H1 (cell line): ENCODE measurements at regions not wholly inside any gene's neighbourhood (a gene's known extent, or its start where the extent isn't known, plus 50 kb on each side); places are given as distances from the start of the nearest gene placed in this dataset.
"Not testable (repeated sequence)": the region's sequence is repeated elsewhere in the genome, so short reads cannot be mapped to it uniquely, and the experiment has no call there.

ENCODE experiments used
- CTCF ChIA-PET: fragments of 300-600 bp; sonication (Branson Sonifier 250); formaldehyde crosslinking; loops from one replicate; lab custom pipeline; 2021; ENCODE audit not compliant: partially characterized antibody; lab: Charles Lee
- POLR2A ChIA-PET: fragments of 300-600 bp; sonication (Branson Sonifier 250); formaldehyde crosslinking; loops from one replicate; lab custom pipeline; 2021; ENCODE audit warnings: inconsistent platforms; ENCODE audit not compliant: partially characterized antibody; lab: Charles Lee
- DNase-seq, 2 experiments: peaks; one replicate each; pipeline versions ENCODE4 v3.0.0 to v3.0.0-alpha.2; 2010 to 2022; ENCODE audit warnings: low spot score in 2 of 2, low read depth in 1 of 2, mixed read lengths in 1 of 2
- FAIRE-seq: peaks from 2 replicates; lab custom pipeline; 2011; peaks lifted over from hg19 to GRCh38; lab: Jason Lieb, UNC
- H2AFZ ChIP-seq: 2 replicates; pipeline ENCODE4 v1.8.1; 2012; ENCODE audit warnings: low read length, inconsistent platforms
- H2AK5ac ChIP-seq: 2 replicates; pipeline ENCODE4 v1.6.1; 2013; ENCODE audit warnings: low read depth, low read length
- H2BK120ac ChIP-seq: replicated peaks from 2 replicates; pipeline ENCODE3; 2013; ENCODE audit warnings: low read depth, low read length, inconsistent platforms
- H2BK12ac ChIP-seq: 2 replicates; pipeline ENCODE4 v1.6.1; 2013; ENCODE audit warnings: low read depth, low read length
- H2BK15ac ChIP-seq: 2 replicates; pipeline ENCODE4 v1.6.1; 2013; ENCODE audit warnings: low read length
- H2BK20ac ChIP-seq: 2 replicates; pipeline ENCODE4 v1.6.1; 2013; ENCODE audit warnings: low read length
- H2BK5ac ChIP-seq: 2 replicates; pipeline ENCODE4 v1.6.1; 2013; ENCODE audit warnings: low read depth, low read length
- H3K14ac ChIP-seq: 2 replicates; pipeline ENCODE4 v1.6.1; 2013; ENCODE audit warnings: inconsistent platforms; ENCODE audit not compliant: insufficient read length
- H3K18ac ChIP-seq: 2 replicates; pipeline ENCODE4 v1.6.1; 2013; ENCODE audit warnings: low read length; ENCODE audit errors: extremely low read depth
- H3K23ac ChIP-seq: 2 replicates; pipeline ENCODE4 v1.6.1; 2013; ENCODE audit warnings: inconsistent platforms; ENCODE audit not compliant: insufficient read length
- H3K23me2 ChIP-seq: 2 replicates; pipeline ENCODE4 v1.6.1; 2013; ENCODE audit warnings: low read depth, low read length
- H3K27ac ChIP-seq: 2 replicates; pipeline ENCODE4 v1.6.1; 2011; ENCODE audit warnings: low read depth, low read length, inconsistent platforms
- H3K27me3 ChIP-seq, 4 experiments: replicated peaks in 1 of 4; 1 replicate in 1 of 4; 2 replicates in 3 of 4; pipeline versions ENCODE4 v1.6.1 to v1.8.1; 2011 to 2013; ENCODE audit warnings: low read length in 3 of 4, mild to moderate bottlenecking in 3 of 4, inconsistent platforms in 2 of 4, mixed read lengths in 2 of 4, moderate library complexity in 1 of 4; ENCODE audit not compliant: control insufficient read depth in 3 of 4, insufficient read depth in 3 of 4; ENCODE audit errors: extremely low read depth in 1 of 4
- H3K36me3 ChIP-seq, 4 experiments: 2 replicates each; pipeline versions ENCODE4 v1.6.1 to v1.8.1; 2011 to 2013; ENCODE audit warnings: mild to moderate bottlenecking in 4 of 4, low read length in 3 of 4, moderate library complexity in 2 of 4, control low read depth in 1 of 4, inconsistent platforms in 1 of 4; ENCODE audit not compliant: insufficient read depth in 4 of 4, control insufficient read depth in 2 of 4
- H3K4ac ChIP-seq: replicated peaks from 2 replicates; pipeline ENCODE3; 2013; ENCODE audit warnings: low read length, low read depth, mixed read lengths, inconsistent platforms; ENCODE audit not compliant: insufficient read length
- H3K4me1 ChIP-seq, 4 experiments: replicated peaks in 1 of 4; 1 replicate in 1 of 4; 2 replicates in 3 of 4; pipeline versions ENCODE4 v1.6.1 to v1.8.1; 2011 to 2013; ENCODE audit warnings: low read length in 3 of 4, inconsistent platforms in 2 of 4, mixed read lengths in 1 of 4; ENCODE audit not compliant: insufficient read depth in 4 of 4, control insufficient read depth in 3 of 4
- H3K4me2 ChIP-seq, 2 experiments: 2 replicates each; pipeline versions ENCODE4 v1.6.1 to v1.8.1; 2011 to 2013; ENCODE audit warnings: low read depth in 2 of 2, low read length in 2 of 2, control low read depth in 1 of 2, inconsistent platforms in 1 of 2, mild to moderate bottlenecking in 1 of 2; ENCODE audit not compliant: insufficient read depth in 1 of 2
- H3K4me3 ChIP-seq, 4 experiments: fragments of 200-600, 300-600 bp in 1 of 4; sonication (generic), shearing (Covaris generic), sonication (Bioruptor Twin) in 1 of 4; 2 replicates each; pipeline versions ENCODE4 v1.5.1 to v1.8.1; 2011 to 2016; ENCODE audit warnings: low read length in 4 of 4, low read depth in 3 of 4, control low read depth in 2 of 4, inconsistent platforms in 2 of 4, mild to moderate bottlenecking in 2 of 4, mixed read lengths in 1 of 4, moderate library complexity in 1 of 4; ENCODE audit not compliant: insufficient read depth in 2 of 4; ENCODE audit errors: extremely low read depth in 1 of 4
- H3K56ac ChIP-seq: replicated peaks from 2 replicates; pipeline ENCODE3; 2013; ENCODE audit warnings: low read depth, mild to moderate bottlenecking, mixed read lengths, low read length, inconsistent platforms; ENCODE audit not compliant: insufficient read length
- H3K79me1 ChIP-seq: 2 replicates; pipeline ENCODE4 v1.6.1; 2013; ENCODE audit warnings: low read depth, low read length, control low read depth
- H3K79me2 ChIP-seq, 2 experiments: 2 replicates each; pipeline versions ENCODE4 v1.6.1 to v1.8.1; 2012 to 2013; ENCODE audit warnings: low read length in 2 of 2, mild to moderate bottlenecking in 2 of 2, inconsistent platforms in 1 of 2; ENCODE audit not compliant: insufficient read depth in 2 of 2, control insufficient read depth in 1 of 2
- H3K9ac ChIP-seq, 4 experiments: replicated peaks in 1 of 4; 1 replicate in 1 of 4; 2 replicates in 3 of 4; pipeline versions ENCODE4 v1.6.1 to v1.8.1; 2011 to 2013; ENCODE audit warnings: low read depth in 3 of 4, low read length in 3 of 4, control low read depth in 2 of 4, mild to moderate bottlenecking in 2 of 4, moderate library complexity in 2 of 4, inconsistent platforms in 1 of 4; ENCODE audit errors: extremely low read depth in 1 of 4
- H3K9me3 ChIP-seq, 2 experiments: 2 replicates each; pipeline versions ENCODE4 v1.6.1 to v1.8.1; 2012 to 2013; ENCODE audit warnings: mild to moderate bottlenecking in 2 of 2, moderate library complexity in 2 of 2, control low read depth in 1 of 2, inconsistent platforms in 1 of 2, low read depth in 1 of 2, low read length in 1 of 2, mixed read lengths in 1 of 2; ENCODE audit not compliant: insufficient read depth in 2 of 2
- H4K20me1 ChIP-seq, 2 experiments: replicated peaks in 1 of 2; 2 replicates each; pipeline versions ENCODE3 to v1.8.1; 2011 to 2013; ENCODE audit warnings: inconsistent platforms in 2 of 2, low read length in 2 of 2, mild to moderate bottlenecking in 1 of 2; ENCODE audit not compliant: insufficient read depth in 2 of 2, control insufficient read depth in 1 of 2
- H4K5ac ChIP-seq: 2 replicates; pipeline ENCODE4 v1.6.1; 2013; ENCODE audit warnings: low read length, low read depth, mixed read lengths, inconsistent platforms; ENCODE audit not compliant: insufficient read length
- H4K8ac ChIP-seq: 2 replicates; pipeline ENCODE4 v1.8.0; 2013; ENCODE audit warnings: mild to moderate bottlenecking, moderate library complexity, low read length, inconsistent platforms; ENCODE audit not compliant: insufficient read depth; ENCODE audit errors: extremely low read depth
- H4K91ac ChIP-seq: replicated peaks from 2 replicates; pipeline ENCODE3; 2013; ENCODE audit warnings: low read length, mixed read lengths, inconsistent platforms; ENCODE audit not compliant: insufficient read length
- WGBS, 2 experiments: shearing (Covaris generic) in 1 of 2; methylation state at CpG; one replicate each; pipeline versions ENCODE4 v1.1.6 to v1.1.7; 2013 to 2015; ENCODE audit warnings: low lambda C conversion rate in 2 of 2, mixed read lengths in 2 of 2, inconsistent platforms in 1 of 2, low coverage in 1 of 2, missing lambda C conversion rate in 1 of 2; ENCODE audit not compliant: insufficient replicate concordance in 2 of 2, insufficient coverage in 1 of 2, insufficient read length in 1 of 2; ENCODE audit errors: extremely low coverage in 1 of 2, missing lambda C conversion rate in 1 of 2; 5-methylcytosine and 5-hydroxymethylcytosine counted together

GRCh38 chr1:120567620-120568019, 152.8 kb downstream of the NBPF8 start:
- H2AK5ac ChIP-seq, H3K4ac ChIP-seq, H3K79me1 ChIP-seq, H3K23ac ChIP-seq, CTCF ChIA-PET, H3K14ac ChIP-seq, H2BK5ac ChIP-seq, H2BK120ac ChIP-seq, POLR2A ChIA-PET, H4K20me1 ChIP-seq, H4K5ac ChIP-seq, H3K36me3 ChIP-seq, H3K18ac ChIP-seq, H2BK12ac ChIP-seq, H3K23me2 ChIP-seq, H3K9ac ChIP-seq, DNase-seq, H3K27me3 ChIP-seq, H3K4me2 ChIP-seq, H4K91ac ChIP-seq, H3K79me2 ChIP-seq, H3K4me3 ChIP-seq, H2BK20ac ChIP-seq, H3K27ac ChIP-seq, H3K9me3 ChIP-seq, H2AFZ ChIP-seq, H3K4me1 ChIP-seq, H2BK15ac ChIP-seq, FAIRE-seq, H4K8ac ChIP-seq, H3K56ac ChIP-seq: not testable (repeated sequence)
- no CpG with 5 or more reads among the region's 3 CpGs for WGBS, 2 experiments

- CTCF ChIA-PET, H4K91ac ChIP-seq, H2BK5ac ChIP-seq, DNase-seq, H3K9ac ChIP-seq, H3K4me3 ChIP-seq, H3K4me2 ChIP-seq, H3K79me2 ChIP-seq, H3K56ac ChIP-seq, POLR2A ChIA-PET, H3K18ac ChIP-seq, H2AK5ac ChIP-seq, H3K36me3 ChIP-seq, H2BK12ac ChIP-seq, H2BK20ac ChIP-seq, H2BK15ac ChIP-seq, H3K79me1 ChIP-seq, FAIRE-seq, H3K23me2 ChIP-seq, H2AFZ ChIP-seq, H3K4me1 ChIP-seq, H4K8ac ChIP-seq, H3K27ac ChIP-seq, H3K27me3 ChIP-seq, H3K4ac ChIP-seq, H4K20me1 ChIP-seq, H3K23ac ChIP-seq, H4K5ac ChIP-seq, H3K14ac ChIP-seq, H3K9me3 ChIP-seq, H2BK120ac ChIP-seq: not testable (repeated sequence)
- no CpG with 5 or more reads among the region's 1 CpG for WGBS, 2 experiments
Measured at GRCh38 chr1:120575201-120575600, 148.5 kb upstream of the NBPF26 start.
